ENCODE measurements at regions not wholly inside any gene's neighbourhood (a gene's known extent, or its start where the extent isn't known, plus 50 kb on each side); places are given as distances from the start of the nearest gene placed in this dataset.

DNA sequence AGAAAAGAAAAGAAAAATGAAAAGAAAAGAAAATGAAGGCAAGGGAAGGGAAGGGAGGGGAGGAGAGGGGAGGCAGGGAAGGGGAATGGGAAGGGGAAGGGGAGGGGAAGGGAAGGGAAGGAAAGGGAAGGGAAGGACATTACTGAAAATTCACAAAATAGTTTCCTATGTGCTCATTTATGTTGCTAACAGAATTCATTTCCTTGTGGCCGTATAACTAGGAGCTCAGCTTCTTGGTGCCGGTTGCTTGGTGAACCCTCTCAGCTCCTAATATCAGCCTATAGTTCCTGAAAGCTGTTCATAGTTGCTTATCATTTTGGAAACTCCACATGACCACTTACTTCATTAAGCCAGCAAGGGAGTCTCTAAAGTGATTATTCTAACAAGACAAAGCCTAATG is 379.8 kb upstream of the TMEFF2 start (continued):
- TF ChIP-seq JUND (IDR thresholded peaks at IDR 0.05; ENCODE audit: low read length) (no peak), GABPA (IDR thresholded peaks at IDR 0.05; ENCODE audit: borderline replicate concordance, insufficient read depth, low read length) (no peak), TCF12 (IDR thresholded peaks at IDR 0.05; ENCODE audit: low read depth, low read length) (no peak), SP1 (IDR thresholded peaks at IDR 0.05; ENCODE audit: low read depth, low read length) (no peak), BACH1 (IDR thresholded peaks at IDR 0.05; ENCODE audit: low read length) (no peak), POU5F1 (IDR thresholded peaks at IDR 0.05; ENCODE audit: low read depth, low read length) (no peak), ASH2L (IDR thresholded peaks at IDR 0.05; ENCODE audit: low read length) (no peak), CHD7 (IDR thresholded peaks at IDR 0.05; ENCODE audit: insufficient replicate concordance, low read length) (no peak), RXRA (IDR thresholded peaks at IDR 0.05; ENCODE audit: insufficient read depth, low read depth, low read length) (no peak)
